Activated CD8-positive, alpha-beta T cell treated with anti-CD3 and anti-CD28 coated beads, Interleukin-2, amount 10 ng/mL, durations not matched to agents 7 days and 5 days (primary cell): ENCODE measurements at regions not wholly inside any gene's neighbourhood (a gene's known extent, or its start where the extent isn't known, plus 50 kb on each side); places are given as distances from the start of the nearest gene placed in this dataset.

Experiments
- ATAC-seq: fragments of 150-1000 bp; cut with Tn5 transposase; one replicate; pipeline ENCODE4 v1.10.0; 2021; ENCODE audit warnings: moderate library complexity
- CTCF ChIA-PET: fragments of 350-600 bp; sonication (Branson Sonifier 250); formaldehyde crosslinking; loops from one replicate; lab custom pipeline; 2021; ENCODE audit warnings: antibody characterized with exemption; lab: Charles Lee
- POLR2A ChIA-PET: fragments of 350-600 bp; sonication (Branson Sonifier 250); formaldehyde crosslinking; loops from one replicate; lab custom pipeline; 2021; ENCODE audit warnings: antibody characterized with exemption; lab: Charles Lee
- DNase-seq: peaks from one replicate; pipeline ENCODE4 v3.0.0-alpha.2; 2020
- H3K27ac Mint-ChIP-seq: one replicate; pipeline ENCODE4 v1.8.0; 2021; ENCODE audit warnings: mild to moderate bottlenecking, mixed read lengths
- H3K27me3 Mint-ChIP-seq: one replicate; pipeline ENCODE4 v1.8.0; 2021; ENCODE audit warnings: low read depth, mixed read lengths
- H3K36me3 Mint-ChIP-seq: one replicate; pipeline ENCODE4 v1.8.0; 2021; ENCODE audit warnings: low read depth, mixed read lengths
- H3K4me1 Mint-ChIP-seq: one replicate; pipeline ENCODE4 v1.8.0; 2021; ENCODE audit warnings: low read depth, mixed read lengths
- H3K4me3 Mint-ChIP-seq: one replicate; pipeline ENCODE4 v1.8.0; 2021; ENCODE audit warnings: mild to moderate bottlenecking, mixed read lengths
- H3K9me3 Mint-ChIP-seq: one replicate; pipeline ENCODE4 v1.8.0; 2022; ENCODE audit warnings: mixed read lengths; ENCODE audit not compliant: insufficient read depth

DNA sequence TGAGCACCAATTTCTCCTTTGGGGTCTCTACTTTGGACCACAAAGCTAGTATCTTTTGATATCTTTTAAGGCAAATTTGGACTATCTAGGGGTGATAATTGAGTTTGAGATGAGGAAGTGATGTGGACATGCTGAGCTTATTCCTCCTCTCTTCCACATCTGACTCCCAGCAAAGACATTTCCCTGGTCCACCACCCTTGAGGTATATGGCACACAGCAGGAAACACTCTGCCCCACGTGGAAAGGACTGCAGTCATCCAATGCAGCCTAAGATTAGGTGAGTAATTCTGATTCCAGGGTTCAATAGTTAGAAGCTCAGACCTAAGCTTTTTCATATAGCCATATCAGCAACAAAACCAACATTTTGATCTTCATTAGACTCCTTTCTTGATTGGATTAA, 290.1 kb upstream of the CHAC2 start:
- no peak for ATAC-seq
- no peaks in the 10 kb centered on the region for H3K4me1 Mint-ChIP-seq
- DNase-seq, result no peak
- H3K27me3 Mint-ChIP-seq, result no peaks in the 10 kb centered on the region
- POLR2A ChIA-PET, result no interaction called here
- H3K27ac Mint-ChIP-seq, result no peak overlapping the region
- CTCF ChIA-PET, result no interaction called here
- no peaks in the 10 kb centered on the region for H3K36me3 Mint-ChIP-seq
- H3K9me3 Mint-ChIP-seq, result no peaks in the 10 kb centered on the region
- H3K4me3 Mint-ChIP-seq, result no peak overlapping the region

DNA sequence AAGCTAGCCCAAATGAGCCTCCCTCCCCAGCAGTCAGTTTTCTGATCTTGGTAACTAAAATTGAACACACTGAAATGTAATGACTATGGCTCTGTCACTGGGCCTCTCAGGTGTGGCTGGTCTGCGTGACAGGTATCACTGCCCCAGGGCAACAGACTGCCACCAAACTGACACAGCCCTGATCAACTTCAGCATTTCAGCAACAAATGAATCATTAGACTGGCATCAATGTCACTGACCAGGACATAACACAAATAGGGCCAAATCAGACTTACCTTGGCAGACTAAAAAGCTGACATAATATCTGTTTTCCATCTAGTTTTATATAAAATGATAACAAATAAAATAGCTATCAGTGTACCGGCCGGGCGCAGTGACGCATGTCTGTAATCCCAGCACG, 290.8 kb upstream of the CHAC2 start:
- DNase-seq, result no peak
- no peaks in the 10 kb centered on the region for H3K27me3 Mint-ChIP-seq
- H3K36me3 Mint-ChIP-seq, result no peaks in the 10 kb centered on the region
- H3K27ac Mint-ChIP-seq, result no peak overlapping the region
- H3K4me3 Mint-ChIP-seq, result no peak overlapping the region
- H3K9me3 Mint-ChIP-seq, result no peaks in the 10 kb centered on the region
- CTCF ChIA-PET, result no interaction called here
- POLR2A ChIA-PET, result no interaction called here
- H3K4me1 Mint-ChIP-seq, result no peaks in the 10 kb centered on the region
- ATAC-seq, result no peak

DNA sequence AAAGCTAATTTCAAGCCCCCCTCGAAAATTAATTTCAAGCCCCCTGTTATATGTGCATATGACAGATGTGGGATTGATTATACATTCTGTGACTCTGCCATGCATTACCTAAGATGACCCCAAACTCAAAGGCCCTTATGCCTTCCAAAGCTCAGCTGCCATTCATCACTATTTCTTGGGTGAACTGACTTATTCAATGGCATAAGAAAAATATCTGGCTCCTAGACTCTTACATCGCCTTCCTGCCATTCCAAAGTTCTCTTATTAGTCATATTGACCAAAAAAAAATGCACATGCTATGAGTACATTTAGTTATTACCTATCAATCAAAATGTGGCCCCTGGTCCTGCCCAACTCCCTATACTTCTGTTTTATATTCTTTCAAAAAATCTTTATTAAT, 291.8 kb upstream of the CHAC2 start:
- ChIA-PET CTCF (no interaction called here), POLR2A (no interaction called here)
- Mint-ChIP-seq H3K27ac (no peak overlapping the region), H3K36me3 (no peaks in the 10 kb centered on the region), H3K27me3 (no peaks in the 10 kb centered on the region), H3K4me3 (no peak overlapping the region), H3K4me1 (no peaks in the 10 kb centered on the region), H3K9me3 (no peaks in the 10 kb centered on the region)
- ATAC-seq, result no peak
- DNase-seq, result no peak

DNA sequence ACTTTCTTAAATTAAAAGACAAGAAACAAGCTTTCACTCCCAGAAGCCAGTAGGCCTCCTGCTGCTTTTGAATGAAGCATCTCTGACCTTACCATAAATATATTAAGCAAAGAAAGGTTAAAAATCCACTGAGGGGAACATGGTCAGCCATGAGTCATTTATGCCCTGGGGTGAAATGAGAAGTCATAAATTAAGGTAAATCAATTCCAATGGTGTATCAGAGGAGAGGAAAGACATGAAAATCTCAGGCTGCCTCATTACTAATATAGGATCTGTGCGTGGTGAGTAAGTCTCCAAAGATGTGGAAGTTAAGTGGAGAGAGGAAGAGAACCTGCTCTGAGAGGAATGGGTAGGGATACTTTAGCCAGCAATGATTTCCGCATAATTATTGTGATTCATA, 292.3 kb upstream of the CHAC2 start:
- no peaks in the 10 kb centered on the region for H3K9me3 Mint-ChIP-seq
- no peak overlapping the region for H3K4me3 Mint-ChIP-seq
- POLR2A ChIA-PET, result no interaction called here
- H3K27ac Mint-ChIP-seq, result no peak overlapping the region
- no peaks in the 10 kb centered on the region for H3K27me3 Mint-ChIP-seq
- H3K36me3 Mint-ChIP-seq, result no peaks in the 10 kb centered on the region
- no peak for DNase-seq
- H3K4me1 Mint-ChIP-seq, result no peaks in the 10 kb centered on the region
- ATAC-seq, result no peak
- CTCF ChIA-PET, result no interaction called here

DNA sequence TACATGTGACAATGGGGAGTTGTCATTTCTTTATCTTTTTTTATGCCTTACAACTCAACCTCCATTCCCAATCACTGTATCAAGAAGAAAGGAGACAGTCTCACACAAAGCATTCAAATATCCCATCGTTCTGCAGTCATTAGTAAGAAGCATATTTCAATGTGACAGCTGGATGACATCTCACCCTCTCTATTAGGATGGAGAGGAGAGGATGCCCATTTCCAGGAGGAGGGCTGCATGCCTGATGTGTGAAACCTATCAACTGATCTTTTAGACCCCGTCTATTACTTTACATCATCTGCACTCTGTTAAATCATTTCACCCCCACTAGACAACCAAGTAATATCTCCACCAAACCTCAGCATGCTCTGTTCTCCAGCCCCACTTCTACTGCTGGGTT, 292.7 kb upstream of the CHAC2 start:
- Mint-ChIP-seq H3K4me1 (no peaks in the 10 kb centered on the region), H3K36me3 (no peaks in the 10 kb centered on the region), H3K4me3 (no peak overlapping the region), H3K27me3 (no peaks in the 10 kb centered on the region), H3K9me3 (no peaks in the 10 kb centered on the region), H3K27ac (no peak overlapping the region)
- POLR2A ChIA-PET, result no interaction called here
- no peak for ATAC-seq
- CTCF ChIA-PET, result no interaction called here
- DNase-seq, result no peak

DNA sequence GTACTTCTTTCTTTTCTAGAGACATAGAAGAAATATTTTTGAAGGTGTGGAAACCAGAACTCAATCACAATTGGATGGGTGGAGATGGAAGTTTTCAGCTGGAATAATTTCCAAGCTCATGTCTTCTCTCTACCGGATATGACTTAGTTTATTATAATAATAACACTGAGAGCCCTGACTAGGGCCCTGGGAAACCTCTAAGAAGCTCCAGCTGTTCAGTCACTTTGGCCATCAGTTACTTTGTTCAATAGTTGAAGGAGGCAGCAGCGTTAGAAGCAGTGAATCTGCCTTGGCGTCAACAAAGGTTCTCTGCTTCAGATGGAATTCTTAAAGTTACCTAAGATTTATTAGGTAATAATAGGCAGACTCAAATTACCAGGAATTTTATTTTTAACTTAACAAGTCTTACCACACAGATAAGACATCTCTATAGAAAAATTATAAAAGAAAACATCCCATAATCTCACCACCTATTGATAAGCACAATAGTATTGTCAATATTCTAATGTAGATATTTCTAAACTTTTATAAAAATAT, 293.8 kb upstream of the CHAC2 start:
- Mint-ChIP-seq H3K36me3 (no peaks in the 10 kb centered on the region), H3K9me3 (no peaks in the 10 kb centered on the region), H3K4me1 (no peaks in the 10 kb centered on the region), H3K27me3 (no peaks in the 10 kb centered on the region), H3K4me3 (no peak overlapping the region), H3K27ac (no peak overlapping the region)
- CTCF ChIA-PET, result no interaction called here
- POLR2A ChIA-PET, result no interaction called here
- DNase-seq (no peak), ATAC-seq (no peak)

DNA sequence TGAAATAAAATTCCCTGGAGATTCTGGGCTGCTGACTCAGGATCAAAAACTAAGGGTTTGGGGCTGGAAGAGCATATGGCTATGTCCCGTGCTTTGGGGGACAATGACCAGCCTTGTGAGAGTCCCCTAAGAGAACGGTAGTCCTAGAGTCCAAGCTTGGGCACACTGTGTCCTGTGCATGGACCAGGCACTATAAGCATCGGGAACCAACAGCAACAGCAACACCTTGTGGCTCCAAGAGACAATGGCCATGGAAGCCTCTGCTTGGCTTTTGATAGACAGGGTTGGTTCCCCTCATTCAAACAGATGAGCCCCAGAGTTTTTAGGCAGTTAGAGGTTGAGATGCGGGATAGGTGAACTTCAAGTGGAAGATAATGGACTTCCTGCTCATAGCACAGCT, 294.4 kb upstream of the CHAC2 start:
- H3K27me3 Mint-ChIP-seq, result no peaks in the 10 kb centered on the region
- no peaks in the 10 kb centered on the region for H3K9me3 Mint-ChIP-seq
- POLR2A ChIA-PET, result no interaction called here
- H3K4me1 Mint-ChIP-seq, result no peaks in the 10 kb centered on the region
- no peak for ATAC-seq
- H3K27ac Mint-ChIP-seq, result no peak overlapping the region
- no peaks in the 10 kb centered on the region for H3K36me3 Mint-ChIP-seq
- no peak overlapping the region for H3K4me3 Mint-ChIP-seq
- no peak for DNase-seq
- CTCF ChIA-PET, result no interaction called here

DNA sequence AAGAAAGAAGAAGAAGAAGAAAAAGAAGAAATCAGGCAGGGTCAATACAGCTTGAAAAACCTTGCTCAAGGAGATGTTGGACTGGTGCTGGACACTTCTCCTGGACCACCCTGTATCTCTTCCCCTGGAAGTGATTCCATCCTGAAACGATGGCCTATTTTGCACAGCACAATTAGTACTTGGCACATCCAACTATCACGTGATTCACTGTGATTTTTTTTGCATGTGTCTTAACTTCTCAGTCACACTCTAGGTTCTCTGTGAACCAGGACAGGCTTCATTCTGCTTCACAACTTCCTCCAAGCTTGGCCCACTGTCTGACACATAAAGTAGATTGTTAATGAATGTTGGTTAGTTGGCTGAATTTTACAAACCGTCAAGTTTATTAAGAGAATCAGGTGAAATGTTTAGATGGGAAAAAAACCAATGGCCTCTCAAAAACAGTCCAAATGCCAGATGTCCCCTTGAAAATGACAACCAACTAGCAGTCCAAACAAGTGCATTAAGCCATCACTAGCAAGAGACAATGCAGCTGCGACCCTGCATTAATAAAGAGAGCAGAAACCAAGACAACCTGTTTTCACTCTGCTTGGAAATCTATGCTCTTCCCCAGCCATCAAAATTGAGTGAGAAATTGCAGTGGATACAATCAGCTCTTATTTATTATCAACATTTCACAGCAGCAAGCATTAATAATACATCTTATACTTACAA, 300.0 kb upstream of the CHAC2 start:
- Mint-ChIP-seq H3K4me1 (no peaks in the 10 kb centered on the region), H3K27me3 (no peaks in the 10 kb centered on the region), H3K9me3 (no peaks in the 10 kb centered on the region), H3K4me3 (no peak overlapping the region), H3K27ac (no peak overlapping the region), H3K36me3 (no peaks in the 10 kb centered on the region)
- ATAC-seq, result no peak
- ChIA-PET CTCF (no interaction called here), POLR2A (no interaction called here)
- DNase-seq, result no peak

DNA sequence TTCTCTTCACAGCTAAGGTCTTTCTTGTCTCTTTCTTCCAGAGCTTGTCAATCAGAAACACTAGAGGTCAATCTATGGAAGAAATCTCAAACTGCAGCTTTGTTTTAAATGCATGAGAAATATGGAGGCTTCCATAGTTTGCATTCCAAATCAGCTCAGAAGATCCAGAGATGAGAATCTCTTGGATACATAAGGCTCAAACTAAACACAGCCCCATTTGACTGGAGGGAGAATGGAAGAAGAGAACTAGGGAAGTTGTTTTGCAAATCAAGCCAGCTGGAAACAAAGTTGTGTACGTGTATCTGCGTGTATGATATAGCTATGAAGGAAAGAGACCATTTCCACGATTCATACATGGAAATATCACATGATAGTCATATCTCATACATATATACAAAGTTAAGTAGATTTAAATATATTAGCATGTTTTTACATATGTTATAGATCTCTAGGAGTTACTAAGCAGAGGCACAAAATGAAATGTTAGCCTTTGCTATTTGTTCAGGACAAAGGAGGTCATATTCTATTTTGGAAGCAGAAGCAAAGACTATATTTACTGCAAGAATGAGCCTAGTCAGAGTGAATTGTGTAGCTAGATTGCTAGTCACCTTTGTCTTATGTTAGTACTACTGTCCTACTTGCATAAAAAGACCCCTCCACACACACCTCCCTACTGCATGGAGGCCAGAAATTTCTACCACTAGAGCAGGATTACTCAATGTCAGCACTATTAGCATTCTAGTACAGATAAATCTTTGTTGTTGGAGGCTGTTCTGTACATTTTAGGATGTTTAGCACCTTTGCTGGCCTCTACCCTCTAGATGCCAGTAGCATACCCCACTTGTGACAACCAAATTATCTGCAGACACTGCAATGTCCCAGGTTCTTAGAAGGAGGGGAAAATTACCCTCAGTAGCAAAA, 303.5 kb upstream of the CHAC2 start:
- H3K36me3 Mint-ChIP-seq, result no peaks in the 10 kb centered on the region
- no peaks in the 10 kb centered on the region for H3K9me3 Mint-ChIP-seq
- no peaks in the 10 kb centered on the region for H3K27me3 Mint-ChIP-seq
- H3K27ac Mint-ChIP-seq, result no peak overlapping the region
- ChIA-PET POLR2A (no interaction called here), CTCF (no interaction called here)
- DNase-seq (no peak), ATAC-seq (no peak)
- no peaks in the 10 kb centered on the region for H3K4me1 Mint-ChIP-seq
- H3K4me3 Mint-ChIP-seq, result no peak overlapping the region

DNA sequence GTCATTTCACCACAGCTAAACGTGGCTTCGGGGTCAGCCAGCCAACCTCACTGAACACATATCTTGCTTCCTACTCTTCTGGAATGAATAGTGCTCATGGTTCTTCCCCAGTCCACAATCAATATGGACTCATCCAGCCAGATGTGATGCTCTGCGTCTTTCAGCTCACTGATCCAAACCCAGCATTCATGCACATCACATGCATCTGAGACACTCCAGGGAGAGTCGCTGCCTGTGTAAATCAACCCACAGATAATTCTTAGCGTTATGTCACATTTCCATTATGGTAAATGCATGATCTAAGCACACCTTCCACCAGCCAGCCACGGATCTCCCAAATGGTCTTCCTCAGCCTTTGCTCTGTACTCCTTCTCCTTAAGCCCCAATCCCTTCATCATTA, 306.7 kb upstream of the CHAC2 start:
- DNase-seq (no peak), ATAC-seq (no peak)
- H3K27me3 Mint-ChIP-seq, result no peaks in the 10 kb centered on the region
- H3K27ac Mint-ChIP-seq, result no peak overlapping the region
- H3K36me3 Mint-ChIP-seq, result no peaks in the 10 kb centered on the region
- H3K4me1 Mint-ChIP-seq, result no peaks in the 10 kb centered on the region
- ChIA-PET CTCF (no interaction called here), POLR2A (no interaction called here)
- no peaks in the 10 kb centered on the region for H3K9me3 Mint-ChIP-seq
- no peak overlapping the region for H3K4me3 Mint-ChIP-seq

DNA sequence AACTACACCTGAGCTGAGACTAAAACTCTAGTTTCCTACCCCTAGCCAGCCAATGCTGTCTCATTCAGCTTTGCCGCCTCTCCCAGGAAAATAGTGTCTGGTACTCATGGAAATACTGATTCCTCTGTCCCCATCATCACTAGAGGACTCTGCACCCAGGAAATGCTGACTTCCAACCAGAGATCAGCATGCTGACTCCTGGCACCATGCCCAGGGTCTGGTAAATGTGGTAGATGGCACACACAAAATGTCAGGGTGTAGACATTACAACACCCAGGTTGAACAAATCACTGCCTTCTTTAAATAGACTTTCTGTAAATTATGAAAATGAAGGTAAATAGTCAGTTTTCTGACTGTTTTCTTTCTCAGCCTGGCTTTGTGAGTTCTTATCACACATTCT, 307.3 kb upstream of the CHAC2 start:
- Mint-ChIP-seq H3K9me3 (no peaks in the 10 kb centered on the region), H3K36me3 (no peaks in the 10 kb centered on the region), H3K27ac (no peak overlapping the region), H3K4me1 (no peaks in the 10 kb centered on the region), H3K27me3 (no peaks in the 10 kb centered on the region), H3K4me3 (no peak overlapping the region)
- DNase-seq (no peak), ATAC-seq (no peak)
- POLR2A ChIA-PET, result no interaction called here
- CTCF ChIA-PET, result no interaction called here

DNA sequence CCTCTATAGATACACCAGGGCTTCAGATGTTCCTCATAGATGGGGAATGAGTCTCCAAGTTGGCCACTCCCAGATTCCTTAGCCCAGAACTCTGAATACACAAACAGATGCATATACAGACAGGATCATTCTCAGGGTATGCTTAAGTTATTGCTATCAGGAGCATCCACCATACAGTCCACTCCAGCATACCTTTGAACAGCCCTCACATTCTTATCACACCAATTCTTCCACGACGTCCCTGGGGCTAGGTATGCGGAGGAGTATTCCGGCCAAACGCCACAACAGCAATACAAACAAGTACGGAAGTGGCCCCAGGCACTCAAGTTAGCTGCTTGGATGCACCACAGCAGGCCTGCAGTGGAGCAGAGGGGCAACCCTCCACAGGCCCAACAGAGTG, 312.5 kb upstream of the CHAC2 start:
- H3K27ac Mint-ChIP-seq, result no peak overlapping the region
- DNase-seq, result no peak
- H3K36me3 Mint-ChIP-seq, result no peaks in the 10 kb centered on the region
- H3K27me3 Mint-ChIP-seq, result no peaks in the 10 kb centered on the region
- no peaks in the 10 kb centered on the region for H3K4me1 Mint-ChIP-seq
- no peaks in the 10 kb centered on the region for H3K9me3 Mint-ChIP-seq
- ChIA-PET CTCF (no interaction called here), POLR2A (no interaction called here)
- no peak for ATAC-seq
- no peak overlapping the region for H3K4me3 Mint-ChIP-seq
